ENCODE measurements at regions not wholly inside any gene's neighbourhood (a gene's known extent, or its start where the extent isn't known, plus 50 kb on each side); places are given as distances from the start of the nearest gene placed in this dataset.

- no peak for TF ChIP-seq EZH2 (IDR thresholded peaks at IDR 0.05)
- TF ChIP-seq POLR2AphosphoS5 (IDR thresholded peaks at IDR 0.05; ENCODE audit: borderline replicate concordance, low read depth, low read length) = no peak
These were observed 122.7 kb upstream of the ALDH1B1 start for GRCh38 chr9:38269775-38270174.

Data from SK-N-MC (cell line).